SU-DHL-6 (cell line): ENCODE measurements at regions not wholly inside any gene's neighbourhood (a gene's known extent, or its start where the extent isn't known, plus 50 kb on each side); places are given as distances from the start of the nearest gene placed in this dataset.
"Not testable (repeated sequence)": the region's sequence is repeated elsewhere in the genome, so short reads cannot be mapped to it uniquely, and the experiment has no call there.

Experiments
- EZH2phosphoT487 ChIP-seq: fragments of 200-600 bp; sonication (generic), shearing (Covaris generic); conservative IDR thresholded peaks from 2 replicates; pipeline ENCODE4 v1.6.1; 2018; ENCODE audit warnings: mild to moderate bottlenecking, antibody characterized with exemption, low read length, moderate library complexity, mixed read lengths
- TF ChIP-seq, protein P1 (sequence below): fragments of 200-600 bp; sonication (generic); IDR thresholded peaks from one replicate; pipeline ENCODE4 v1.5.1; 2017; ENCODE audit warnings: antibody characterized with exemption, mild to moderate bottlenecking, low read length, moderate library complexity; ENCODE audit not compliant: insufficient read depth, poor library complexity, severe bottlenecking

DNA sequence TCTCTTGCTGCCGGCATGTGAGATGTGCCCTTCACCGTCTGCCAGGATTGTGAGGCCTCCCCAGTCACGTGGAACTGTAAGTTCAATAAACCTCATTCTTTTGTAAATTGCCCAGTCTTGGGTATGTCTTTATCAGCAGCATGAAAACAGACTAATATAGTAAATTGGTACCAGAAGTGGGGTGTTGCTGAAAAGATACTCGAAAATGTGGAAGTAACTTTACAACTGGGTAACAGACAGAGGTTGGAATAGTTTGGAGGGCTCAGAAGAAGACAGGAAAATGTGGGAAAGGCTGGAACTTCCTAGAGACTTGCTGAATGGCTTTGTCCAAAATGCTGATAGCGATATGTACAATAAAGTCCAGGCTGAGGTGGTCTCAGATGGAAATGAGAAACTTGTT is 129.1 kb downstream of the GJA1 start:
- TF ChIP-seq, protein P1, sequence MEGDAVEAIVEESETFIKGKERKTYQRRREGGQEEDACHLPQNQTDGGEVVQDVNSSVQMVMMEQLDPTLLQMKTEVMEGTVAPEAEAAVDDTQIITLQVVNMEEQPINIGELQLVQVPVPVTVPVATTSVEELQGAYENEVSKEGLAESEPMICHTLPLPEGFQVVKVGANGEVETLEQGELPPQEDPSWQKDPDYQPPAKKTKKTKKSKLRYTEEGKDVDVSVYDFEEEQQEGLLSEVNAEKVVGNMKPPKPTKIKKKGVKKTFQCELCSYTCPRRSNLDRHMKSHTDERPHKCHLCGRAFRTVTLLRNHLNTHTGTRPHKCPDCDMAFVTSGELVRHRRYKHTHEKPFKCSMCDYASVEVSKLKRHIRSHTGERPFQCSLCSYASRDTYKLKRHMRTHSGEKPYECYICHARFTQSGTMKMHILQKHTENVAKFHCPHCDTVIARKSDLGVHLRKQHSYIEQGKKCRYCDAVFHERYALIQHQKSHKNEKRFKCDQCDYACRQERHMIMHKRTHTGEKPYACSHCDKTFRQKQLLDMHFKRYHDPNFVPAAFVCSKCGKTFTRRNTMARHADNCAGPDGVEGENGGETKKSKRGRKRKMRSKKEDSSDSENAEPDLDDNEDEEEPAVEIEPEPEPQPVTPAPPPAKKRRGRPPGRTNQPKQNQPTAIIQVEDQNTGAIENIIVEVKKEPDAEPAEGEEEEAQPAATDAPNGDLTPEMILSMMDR = not testable (repeated sequence)
- not testable (repeated sequence) for TF ChIP-seq EZH2phosphoT487
